ENCODE measurements at regions not wholly inside any gene's neighbourhood (a gene's known extent, or its start where the extent isn't known, plus 50 kb on each side); places are given as distances from the start of the nearest gene placed in this dataset.

DNA sequence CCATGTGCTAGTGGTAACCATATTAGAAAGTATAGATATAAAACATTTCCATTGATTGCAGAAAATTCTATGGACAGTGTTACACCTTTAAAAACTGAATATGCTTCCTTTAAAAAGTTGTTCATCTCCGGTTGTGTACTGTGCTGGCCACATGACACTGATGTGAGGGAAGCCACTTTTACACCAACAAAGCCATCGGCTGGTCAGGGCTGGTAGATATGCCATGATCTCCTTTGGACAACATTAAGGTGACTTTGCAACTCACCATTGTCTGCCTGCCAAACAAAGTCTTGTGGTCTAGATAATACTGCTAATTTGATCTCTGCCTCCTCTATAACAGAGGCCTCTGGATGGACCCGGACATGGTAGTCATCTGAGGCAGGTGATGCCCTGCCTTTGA, 156.0 kb upstream of the RARB start:
- Mint-ChIP-seq H3K4me1 (no peaks in the 10 kb centered on the region), H3K9me3 (no peaks in the 10 kb centered on the region), H3K27me3 (ENCODE audit: insufficient read depth, low read depth, poor library complexity) (no peaks in the 10 kb centered on the region), H3K36me3 (ENCODE audit: low read depth) (no peaks in the 10 kb centered on the region), H3K27ac (no peak overlapping the region), H3K4me3 (no peak overlapping the region)
- Histone ChIP-seq H4K20me1 (replicated peaks; ENCODE audit: insufficient read depth) (no peaks in the 10 kb centered on the region), H3K27me3 (ENCODE audit: insufficient read depth) (no peaks in the 10 kb centered on the region), H3K4me2 (no peak overlapping the region), H2AFZ (no peak overlapping the region), H3K9me2 (ENCODE audit: insufficient read depth) (no peaks in the 10 kb centered on the region), H3K27ac (ENCODE audit: low read depth) (no peak overlapping the region), H3K79me2 (replicated peaks; ENCODE audit: insufficient read depth) (no peaks in the 10 kb centered on the region), H3K36me3 (ENCODE audit: insufficient read depth) (no peaks in the 10 kb centered on the region), H3K4me1 (ENCODE audit: insufficient read depth) (peaks cover 3% of the 10 kb centered on the region; the same call in 1 of the 2 replicates), H3F3A (replicated peaks; ENCODE audit: low read depth) (no peaks in the 10 kb centered on the region), H3K4me3 (no peak overlapping the region)
- no peak for ATAC-seq
- no peak for DNase-seq (ENCODE audit: low spot score)
- no peak for TF ChIP-seq ZNF331 (CRISPR knock-in tag; IDR thresholded peaks at IDR 0.05; ENCODE audit: low read depth)
- no peak for TF ChIP-seq EZH2 (IDR thresholded peaks at IDR 0.05; ENCODE audit: low read depth, unreplicated experiment)
- TF ChIP-seq EZH2phosphoT487 (IDR thresholded peaks at IDR 0.05; ENCODE audit: unreplicated experiment) = no peak
- no peak for TF ChIP-seq CREB1 (CRISPR knock-in tag; IDR thresholded peaks at IDR 0.05; ENCODE audit: low read depth)
- no peak for TF ChIP-seq POLR2AphosphoS5 (IDR thresholded peaks at IDR 0.05; ENCODE audit: low read depth)
- TF ChIP-seq, protein P1, sequence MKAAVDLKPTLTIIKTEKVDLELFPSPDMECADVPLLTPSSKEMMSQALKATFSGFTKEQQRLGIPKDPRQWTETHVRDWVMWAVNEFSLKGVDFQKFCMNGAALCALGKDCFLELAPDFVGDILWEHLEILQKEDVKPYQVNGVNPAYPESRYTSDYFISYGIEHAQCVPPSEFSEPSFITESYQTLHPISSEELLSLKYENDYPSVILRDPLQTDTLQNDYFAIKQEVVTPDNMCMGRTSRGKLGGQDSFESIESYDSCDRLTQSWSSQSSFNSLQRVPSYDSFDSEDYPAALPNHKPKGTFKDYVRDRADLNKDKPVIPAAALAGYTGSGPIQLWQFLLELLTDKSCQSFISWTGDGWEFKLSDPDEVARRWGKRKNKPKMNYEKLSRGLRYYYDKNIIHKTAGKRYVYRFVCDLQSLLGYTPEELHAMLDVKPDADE (IDR thresholded peaks at IDR 0.05) = no peak
- TF ChIP-seq, protein P2, sequence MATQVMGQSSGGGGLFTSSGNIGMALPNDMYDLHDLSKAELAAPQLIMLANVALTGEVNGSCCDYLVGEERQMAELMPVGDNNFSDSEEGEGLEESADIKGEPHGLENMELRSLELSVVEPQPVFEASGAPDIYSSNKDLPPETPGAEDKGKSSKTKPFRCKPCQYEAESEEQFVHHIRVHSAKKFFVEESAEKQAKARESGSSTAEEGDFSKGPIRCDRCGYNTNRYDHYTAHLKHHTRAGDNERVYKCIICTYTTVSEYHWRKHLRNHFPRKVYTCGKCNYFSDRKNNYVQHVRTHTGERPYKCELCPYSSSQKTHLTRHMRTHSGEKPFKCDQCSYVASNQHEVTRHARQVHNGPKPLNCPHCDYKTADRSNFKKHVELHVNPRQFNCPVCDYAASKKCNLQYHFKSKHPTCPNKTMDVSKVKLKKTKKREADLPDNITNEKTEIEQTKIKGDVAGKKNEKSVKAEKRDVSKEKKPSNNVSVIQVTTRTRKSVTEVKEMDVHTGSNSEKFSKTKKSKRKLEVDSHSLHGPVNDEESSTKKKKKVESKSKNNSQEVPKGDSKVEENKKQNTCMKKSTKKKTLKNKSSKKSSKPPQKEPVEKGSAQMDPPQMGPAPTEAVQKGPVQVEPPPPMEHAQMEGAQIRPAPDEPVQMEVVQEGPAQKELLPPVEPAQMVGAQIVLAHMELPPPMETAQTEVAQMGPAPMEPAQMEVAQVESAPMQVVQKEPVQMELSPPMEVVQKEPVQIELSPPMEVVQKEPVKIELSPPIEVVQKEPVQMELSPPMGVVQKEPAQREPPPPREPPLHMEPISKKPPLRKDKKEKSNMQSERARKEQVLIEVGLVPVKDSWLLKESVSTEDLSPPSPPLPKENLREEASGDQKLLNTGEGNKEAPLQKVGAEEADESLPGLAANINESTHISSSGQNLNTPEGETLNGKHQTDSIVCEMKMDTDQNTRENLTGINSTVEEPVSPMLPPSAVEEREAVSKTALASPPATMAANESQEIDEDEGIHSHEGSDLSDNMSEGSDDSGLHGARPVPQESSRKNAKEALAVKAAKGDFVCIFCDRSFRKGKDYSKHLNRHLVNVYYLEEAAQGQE (IDR thresholded peaks at IDR 0.05; ENCODE audit: unreplicated experiment) = no peak
- TF ChIP-seq JUNB (IDR thresholded peaks at IDR 0.05; ENCODE audit: unreplicated experiment) = no peak
- TF ChIP-seq STAT1 (IDR thresholded peaks at IDR 0.05; ENCODE audit: unreplicated experiment) = no peak
- TF ChIP-seq, protein P3, sequence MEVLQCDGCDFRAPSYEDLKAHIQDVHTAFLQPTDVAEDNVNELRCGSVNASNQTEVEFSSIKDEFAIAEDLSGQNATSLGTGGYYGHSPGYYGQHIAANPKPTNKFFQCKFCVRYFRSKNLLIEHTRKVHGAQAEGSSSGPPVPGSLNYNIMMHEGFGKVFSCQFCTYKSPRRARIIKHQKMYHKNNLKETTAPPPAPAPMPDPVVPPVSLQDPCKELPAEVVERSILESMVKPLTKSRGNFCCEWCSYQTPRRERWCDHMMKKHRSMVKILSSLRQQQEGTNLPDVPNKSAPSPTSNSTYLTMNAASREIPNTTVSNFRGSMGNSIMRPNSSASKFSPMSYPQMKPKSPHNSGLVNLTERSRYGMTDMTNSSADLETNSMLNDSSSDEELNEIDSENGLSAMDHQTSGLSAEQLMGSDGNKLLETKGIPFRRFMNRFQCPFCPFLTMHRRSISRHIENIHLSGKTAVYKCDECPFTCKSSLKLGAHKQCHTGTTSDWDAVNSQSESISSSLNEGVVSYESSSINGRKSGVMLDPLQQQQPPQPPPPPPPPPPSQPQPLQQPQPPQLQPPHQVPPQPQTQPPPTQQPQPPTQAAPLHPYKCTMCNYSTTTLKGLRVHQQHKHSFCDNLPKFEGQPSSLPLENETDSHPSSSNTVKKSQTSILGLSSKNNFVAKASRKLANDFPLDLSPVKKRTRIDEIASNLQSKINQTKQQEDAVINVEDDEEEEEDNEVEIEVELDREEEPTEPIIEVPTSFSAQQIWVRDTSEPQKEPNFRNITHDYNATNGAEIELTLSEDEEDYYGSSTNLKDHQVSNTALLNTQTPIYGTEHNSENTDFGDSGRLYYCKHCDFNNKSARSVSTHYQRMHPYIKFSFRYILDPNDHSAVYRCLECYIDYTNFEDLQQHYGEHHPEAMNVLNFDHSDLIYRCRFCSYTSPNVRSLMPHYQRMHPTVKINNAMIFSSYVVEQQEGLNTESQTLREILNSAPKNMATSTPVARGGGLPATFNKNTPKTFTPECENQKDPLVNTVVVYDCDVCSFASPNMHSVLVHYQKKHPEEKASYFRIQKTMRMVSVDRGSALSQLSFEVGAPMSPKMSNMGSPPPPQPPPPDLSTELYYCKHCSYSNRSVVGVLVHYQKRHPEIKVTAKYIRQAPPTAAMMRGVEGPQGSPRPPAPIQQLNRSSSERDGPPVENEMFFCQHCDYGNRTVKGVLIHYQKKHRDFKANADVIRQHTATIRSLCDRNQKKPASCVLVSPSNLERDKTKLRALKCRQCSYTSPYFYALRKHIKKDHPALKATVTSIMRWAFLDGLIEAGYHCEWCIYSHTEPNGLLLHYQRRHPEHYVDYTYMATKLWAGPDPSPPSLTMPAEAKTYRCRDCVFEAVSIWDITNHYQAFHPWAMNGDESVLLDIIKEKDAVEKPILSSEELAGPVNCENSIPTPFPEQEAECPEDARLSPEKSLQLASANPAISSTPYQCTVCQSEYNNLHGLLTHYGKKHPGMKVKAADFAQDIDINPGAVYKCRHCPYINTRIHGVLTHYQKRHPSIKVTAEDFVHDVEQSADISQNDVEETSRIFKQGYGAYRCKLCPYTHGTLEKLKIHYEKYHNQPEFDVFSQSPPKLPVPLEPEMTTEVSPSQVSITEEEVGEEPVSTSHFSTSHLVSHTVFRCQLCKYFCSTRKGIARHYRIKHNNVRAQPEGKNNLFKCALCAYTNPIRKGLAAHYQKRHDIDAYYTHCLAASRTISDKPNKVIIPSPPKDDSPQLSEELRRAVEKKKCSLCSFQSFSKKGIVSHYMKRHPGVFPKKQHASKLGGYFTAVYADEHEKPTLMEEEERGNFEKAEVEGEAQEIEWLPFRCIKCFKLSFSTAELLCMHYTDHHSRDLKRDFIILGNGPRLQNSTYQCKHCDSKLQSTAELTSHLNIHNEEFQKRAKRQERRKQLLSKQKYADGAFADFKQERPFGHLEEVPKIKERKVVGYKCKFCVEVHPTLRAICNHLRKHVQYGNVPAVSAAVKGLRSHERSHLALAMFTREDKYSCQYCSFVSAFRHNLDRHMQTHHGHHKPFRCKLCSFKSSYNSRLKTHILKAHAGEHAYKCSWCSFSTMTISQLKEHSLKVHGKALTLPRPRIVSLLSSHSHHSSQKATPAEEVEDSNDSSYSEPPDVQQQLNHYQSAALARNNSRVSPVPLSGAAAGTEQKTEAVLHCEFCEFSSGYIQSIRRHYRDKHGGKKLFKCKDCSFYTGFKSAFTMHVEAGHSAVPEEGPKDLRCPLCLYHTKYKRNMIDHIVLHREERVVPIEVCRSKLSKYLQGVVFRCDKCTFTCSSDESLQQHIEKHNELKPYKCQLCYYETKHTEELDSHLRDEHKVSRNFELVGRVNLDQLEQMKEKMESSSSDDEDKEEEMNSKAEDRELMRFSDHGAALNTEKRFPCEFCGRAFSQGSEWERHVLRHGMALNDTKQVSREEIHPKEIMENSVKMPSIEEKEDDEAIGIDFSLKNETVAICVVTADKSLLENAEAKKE (CRISPR knock-in tag; IDR thresholded peaks at IDR 0.05) = no peak
- no peak for TF ChIP-seq ZNF114 (CRISPR knock-in tag; IDR thresholded peaks at IDR 0.05)
- no peak for TF ChIP-seq NANOG (IDR thresholded peaks at IDR 0.05; ENCODE audit: borderline replicate concordance)
- TF ChIP-seq, protein P4, sequence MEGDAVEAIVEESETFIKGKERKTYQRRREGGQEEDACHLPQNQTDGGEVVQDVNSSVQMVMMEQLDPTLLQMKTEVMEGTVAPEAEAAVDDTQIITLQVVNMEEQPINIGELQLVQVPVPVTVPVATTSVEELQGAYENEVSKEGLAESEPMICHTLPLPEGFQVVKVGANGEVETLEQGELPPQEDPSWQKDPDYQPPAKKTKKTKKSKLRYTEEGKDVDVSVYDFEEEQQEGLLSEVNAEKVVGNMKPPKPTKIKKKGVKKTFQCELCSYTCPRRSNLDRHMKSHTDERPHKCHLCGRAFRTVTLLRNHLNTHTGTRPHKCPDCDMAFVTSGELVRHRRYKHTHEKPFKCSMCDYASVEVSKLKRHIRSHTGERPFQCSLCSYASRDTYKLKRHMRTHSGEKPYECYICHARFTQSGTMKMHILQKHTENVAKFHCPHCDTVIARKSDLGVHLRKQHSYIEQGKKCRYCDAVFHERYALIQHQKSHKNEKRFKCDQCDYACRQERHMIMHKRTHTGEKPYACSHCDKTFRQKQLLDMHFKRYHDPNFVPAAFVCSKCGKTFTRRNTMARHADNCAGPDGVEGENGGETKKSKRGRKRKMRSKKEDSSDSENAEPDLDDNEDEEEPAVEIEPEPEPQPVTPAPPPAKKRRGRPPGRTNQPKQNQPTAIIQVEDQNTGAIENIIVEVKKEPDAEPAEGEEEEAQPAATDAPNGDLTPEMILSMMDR (conservative IDR thresholded peaks at IDR 0.05; ENCODE audit: low read depth in 2 of 2) = no peak
